SK-N-SH treated with all-trans-retinoic acid at 6 μM for 48 hours (cell line): ENCODE measurements at regions not wholly inside any gene's neighbourhood (a gene's known extent, or its start where the extent isn't known, plus 50 kb on each side); places are given as distances from the start of the nearest gene placed in this dataset.
"Not testable (repeated sequence)": the region's sequence is repeated elsewhere in the genome, so short reads cannot be mapped to it uniquely, and the experiment has no call there.

Experiments used
- ATAC-seq: fragments of 200-7000 bp; cut with Tn5 transposase; 3 replicates; pipeline ENCODE4 v1.9.1; 2020; ENCODE audit warnings: mild to moderate bottlenecking, moderate library complexity
- ARNTL ChIP-seq: fragments of 450-650 bp; formaldehyde crosslinking; IDR thresholded peaks from 2 replicates; pipeline ENCODE4 v1.5.0; 2020; ENCODE audit warnings: low read depth, mild to moderate bottlenecking, moderate library complexity, borderline replicate concordance
- BACH2 ChIP-seq: fragments of 250-450 bp; sonication (Bioruptor Pico); IDR thresholded peaks from 2 replicates; pipeline ENCODE4 v1.9.0; 2021; ENCODE audit warnings: mild to moderate bottlenecking, borderline replicate concordance
- CSDC2 ChIP-seq: fragments of 250-450 bp; sonication (Bioruptor Pico); IDR thresholded peaks from 2 replicates; pipeline ENCODE4 v1.5.0; 2020; ENCODE audit warnings: mild to moderate bottlenecking, moderate library complexity
- ESRRG ChIP-seq: fragments of 250-450 bp; sonication (Bioruptor Pico); IDR thresholded peaks from 2 replicates; pipeline ENCODE4 v1.6.1; 2021; ENCODE audit warnings: mild to moderate bottlenecking
- GLIS3 ChIP-seq: fragments of 250-450 bp; sonication (Bioruptor Pico); IDR thresholded peaks from 2 replicates; pipeline ENCODE4 v1.5.0; 2020; ENCODE audit warnings: mild to moderate bottlenecking, moderate library complexity
- ISL1 ChIP-seq: fragments of 250-450 bp; sonication (Bioruptor Pico); IDR thresholded peaks from 2 replicates; pipeline ENCODE4 v2.1.2; 2022; ENCODE audit warnings: mild to moderate bottlenecking, moderate library complexity
- OSR1 ChIP-seq: fragments of 250-450 bp; sonication (Bioruptor Pico); IDR thresholded peaks from 2 replicates; pipeline ENCODE4 v1.8.0; 2022; ENCODE audit warnings: moderate library complexity, mild to moderate bottlenecking, inconsistent platforms
- POU6F1 ChIP-seq: fragments of 250-450 bp; sonication (Bioruptor Pico); IDR thresholded peaks from 2 replicates; pipeline ENCODE4 v1.8.0; 2021; ENCODE audit warnings: low read depth, mild to moderate bottlenecking, moderate library complexity, borderline replicate concordance
- PPARA ChIP-seq: fragments of 250-450 bp; sonication (Bioruptor Pico); IDR thresholded peaks from 2 replicates; pipeline ENCODE4 v1.5.0; 2020; ENCODE audit warnings: mild to moderate bottlenecking, borderline replicate concordance
- RARB ChIP-seq: fragments of 250-450 bp; sonication (Bioruptor Pico); IDR thresholded peaks from 2 replicates; pipeline ENCODE4 v1.8.0; 2021; ENCODE audit warnings: mild to moderate bottlenecking, moderate library complexity
- SNAI2 ChIP-seq: fragments of 250-450 bp; sonication (Bioruptor Pico); IDR thresholded peaks from 2 replicates; pipeline ENCODE4 v1.5.0; 2020; ENCODE audit warnings: mild to moderate bottlenecking, moderate library complexity
- TCF4 ChIP-seq: fragments of 250-450 bp; sonication (Bioruptor Pico); IDR thresholded peaks from 2 replicates; pipeline ENCODE4 v1.8.0; 2021; ENCODE audit warnings: mild to moderate bottlenecking, moderate library complexity, borderline replicate concordance
- TOX ChIP-seq: fragments of 250-450 bp; sonication (Bioruptor Pico); IDR thresholded peaks from 2 replicates; pipeline ENCODE4 v1.8.0; 2021; ENCODE audit warnings: mild to moderate bottlenecking, moderate library complexity, borderline replicate concordance
- ZC3H10 ChIP-seq: fragments of 250-450 bp; sonication (Bioruptor Pico); IDR thresholded peaks from 2 replicates; pipeline ENCODE4 v1.5.1; 2021; ENCODE audit warnings: mild to moderate bottlenecking, moderate library complexity
- ZFP3 ChIP-seq: fragments of 250-450 bp; sonication (Bioruptor Pico); IDR thresholded peaks from 2 replicates; pipeline ENCODE4 v1.5.0; 2020; ENCODE audit warnings: mild to moderate bottlenecking, moderate library complexity
- ZFP30 ChIP-seq: fragments of 450-650 bp; formaldehyde crosslinking; IDR thresholded peaks from 2 replicates; pipeline ENCODE4 v1.5.0; 2022; ENCODE audit warnings: mild to moderate bottlenecking, moderate library complexity
- ZNF565 ChIP-seq: fragments of 450-650 bp; formaldehyde crosslinking; conservative IDR thresholded peaks from 2 replicates; pipeline ENCODE4 v1.5.0; 2020; ENCODE audit warnings: low read depth, mild to moderate bottlenecking, moderate library complexity
- ZNF70 ChIP-seq: fragments of 450-650 bp; formaldehyde crosslinking; IDR thresholded peaks from 2 replicates; pipeline ENCODE4 v1.5.0; 2020; ENCODE audit warnings: mild to moderate bottlenecking, moderate library complexity
- ZNF8 ChIP-seq: fragments of 450-650 bp; formaldehyde crosslinking; IDR thresholded peaks from 2 replicates; pipeline ENCODE4 v1.5.0; 2020; ENCODE audit warnings: mild to moderate bottlenecking, moderate library complexity
- TF ChIP-seq, protein P1 (sequence below): fragments of 250-450 bp; sonication (Bioruptor Pico); IDR thresholded peaks from 2 replicates; pipeline ENCODE4 v1.5.1; 2021; ENCODE audit warnings: mild to moderate bottlenecking, moderate library complexity
- TF ChIP-seq, protein P2 (sequence below): fragments of 250-450 bp; sonication (Bioruptor Pico); IDR thresholded peaks from 2 replicates; pipeline ENCODE4 v1.5.1; 2020; ENCODE audit warnings: low read depth, mild to moderate bottlenecking, moderate library complexity
- TF ChIP-seq, protein P3 (sequence below): fragments of 250-450 bp; sonication (Bioruptor Pico); IDR thresholded peaks from 2 replicates; pipeline ENCODE4 v1.5.0; 2020; ENCODE audit warnings: mild to moderate bottlenecking, moderate library complexity

DNA sequence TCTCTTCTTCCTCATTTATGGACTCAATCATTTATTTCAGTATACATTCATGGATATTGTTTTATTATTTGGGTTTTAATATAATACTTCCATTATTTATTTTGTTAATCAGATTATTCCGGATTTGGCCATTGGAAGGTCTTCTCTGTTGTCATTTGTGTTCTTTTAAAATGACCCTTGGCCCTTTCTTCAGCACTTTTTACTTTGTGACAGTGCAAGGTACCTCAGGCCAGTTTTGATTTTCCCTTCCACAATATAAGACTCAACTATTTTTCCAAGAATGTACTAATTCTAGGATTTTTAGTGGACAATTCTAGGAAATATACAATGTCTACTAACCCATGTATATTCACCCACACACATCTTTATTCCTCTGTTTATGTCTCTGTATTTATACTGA lies 521.4 kb upstream of the FOXG1 start:
- no peak for ATAC-seq
- no peak for TF ChIP-seq SNAI2 (CRISPR knock-in tag)
- TF ChIP-seq ZNF565 (CRISPR knock-in tag): no peak
- TF ChIP-seq POU6F1 (CRISPR knock-in tag): no peak
- TF ChIP-seq, all 23 proteins: peak for 0

DNA sequence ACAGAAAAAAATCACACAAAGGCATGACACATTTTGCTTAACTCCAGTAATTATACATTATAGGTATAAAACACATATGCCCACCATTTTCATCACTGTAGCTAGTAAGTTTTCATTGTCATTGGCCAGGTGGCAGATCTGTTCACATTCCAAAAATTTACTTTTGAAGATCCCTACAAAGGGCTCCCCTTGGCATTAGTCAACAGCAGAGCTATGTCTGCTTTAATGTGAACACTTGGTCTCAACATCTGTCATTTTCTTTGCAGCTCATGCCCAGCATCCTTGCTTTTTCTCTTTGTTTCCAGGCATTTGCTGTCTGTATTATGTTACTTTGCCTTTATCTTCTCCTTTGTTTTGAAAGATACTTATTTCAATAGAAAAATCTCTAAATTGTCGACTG lies 519.1 kb upstream of the FOXG1 start:
- TF ChIP-seq, protein P1, sequence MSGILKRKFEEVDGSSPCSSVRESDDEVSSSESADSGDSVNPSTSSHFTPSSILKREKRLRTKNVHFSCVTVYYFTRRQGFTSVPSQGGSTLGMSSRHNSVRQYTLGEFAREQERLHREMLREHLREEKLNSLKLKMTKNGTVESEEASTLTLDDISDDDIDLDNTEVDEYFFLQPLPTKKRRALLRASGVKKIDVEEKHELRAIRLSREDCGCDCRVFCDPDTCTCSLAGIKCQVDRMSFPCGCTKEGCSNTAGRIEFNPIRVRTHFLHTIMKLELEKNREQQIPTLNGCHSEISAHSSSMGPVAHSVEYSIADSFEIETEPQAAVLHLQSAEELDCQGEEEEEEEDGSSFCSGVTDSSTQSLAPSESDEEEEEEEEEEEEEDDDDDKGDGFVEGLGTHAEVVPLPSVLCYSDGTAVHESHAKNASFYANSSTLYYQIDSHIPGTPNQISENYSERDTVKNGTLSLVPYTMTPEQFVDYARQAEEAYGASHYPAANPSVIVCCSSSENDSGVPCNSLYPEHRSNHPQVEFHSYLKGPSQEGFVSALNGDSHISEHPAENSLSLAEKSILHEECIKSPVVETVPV (CRISPR knock-in tag): no peak
- TF ChIP-seq ZFP3 (no peak), ZNF565 (CRISPR knock-in tag) (no peak), PPARA (CRISPR knock-in tag) (no peak), SNAI2 (CRISPR knock-in tag) (no peak), ISL1 (no peak), ARNTL (CRISPR knock-in tag) (no peak), ZFP30 (CRISPR knock-in tag) (no peak), RARB (no peak), ESRRG (CRISPR knock-in tag) (no peak), ZC3H10 (CRISPR knock-in tag) (no peak), OSR1 (CRISPR knock-in tag) (no peak)
- TF ChIP-seq, protein P2, sequence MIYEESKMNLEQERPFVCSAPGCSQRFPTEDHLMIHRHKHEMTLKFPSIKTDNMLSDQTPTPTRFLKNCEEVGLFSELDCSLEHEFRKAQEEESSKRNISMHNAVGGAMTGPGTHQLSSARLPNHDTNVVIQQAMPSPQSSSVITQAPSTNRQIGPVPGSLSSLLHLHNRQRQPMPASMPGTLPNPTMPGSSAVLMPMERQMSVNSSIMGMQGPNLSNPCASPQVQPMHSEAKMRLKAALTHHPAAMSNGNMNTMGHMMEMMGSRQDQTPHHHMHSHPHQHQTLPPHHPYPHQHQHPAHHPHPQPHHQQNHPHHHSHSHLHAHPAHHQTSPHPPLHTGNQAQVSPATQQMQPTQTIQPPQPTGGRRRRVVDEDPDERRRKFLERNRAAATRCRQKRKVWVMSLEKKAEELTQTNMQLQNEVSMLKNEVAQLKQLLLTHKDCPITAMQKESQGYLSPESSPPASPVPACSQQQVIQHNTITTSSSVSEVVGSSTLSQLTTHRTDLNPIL (CRISPR knock-in tag): no peak
- TF ChIP-seq, protein P3, sequence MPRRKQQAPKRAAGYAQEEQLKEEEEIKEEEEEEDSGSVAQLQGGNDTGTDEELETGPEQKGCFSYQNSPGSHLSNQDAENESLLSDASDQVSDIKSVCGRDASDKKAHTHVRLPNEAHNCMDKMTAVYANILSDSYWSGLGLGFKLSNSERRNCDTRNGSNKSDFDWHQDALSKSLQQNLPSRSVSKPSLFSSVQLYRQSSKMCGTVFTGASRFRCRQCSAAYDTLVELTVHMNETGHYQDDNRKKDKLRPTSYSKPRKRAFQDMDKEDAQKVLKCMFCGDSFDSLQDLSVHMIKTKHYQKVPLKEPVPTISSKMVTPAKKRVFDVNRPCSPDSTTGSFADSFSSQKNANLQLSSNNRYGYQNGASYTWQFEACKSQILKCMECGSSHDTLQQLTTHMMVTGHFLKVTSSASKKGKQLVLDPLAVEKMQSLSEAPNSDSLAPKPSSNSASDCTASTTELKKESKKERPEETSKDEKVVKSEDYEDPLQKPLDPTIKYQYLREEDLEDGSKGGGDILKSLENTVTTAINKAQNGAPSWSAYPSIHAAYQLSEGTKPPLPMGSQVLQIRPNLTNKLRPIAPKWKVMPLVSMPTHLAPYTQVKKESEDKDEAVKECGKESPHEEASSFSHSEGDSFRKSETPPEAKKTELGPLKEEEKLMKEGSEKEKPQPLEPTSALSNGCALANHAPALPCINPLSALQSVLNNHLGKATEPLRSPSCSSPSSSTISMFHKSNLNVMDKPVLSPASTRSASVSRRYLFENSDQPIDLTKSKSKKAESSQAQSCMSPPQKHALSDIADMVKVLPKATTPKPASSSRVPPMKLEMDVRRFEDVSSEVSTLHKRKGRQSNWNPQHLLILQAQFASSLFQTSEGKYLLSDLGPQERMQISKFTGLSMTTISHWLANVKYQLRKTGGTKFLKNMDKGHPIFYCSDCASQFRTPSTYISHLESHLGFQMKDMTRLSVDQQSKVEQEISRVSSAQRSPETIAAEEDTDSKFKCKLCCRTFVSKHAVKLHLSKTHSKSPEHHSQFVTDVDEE (CRISPR knock-in tag): no peak
- ATAC-seq: no peak

- not testable (repeated sequence) for ATAC-seq
These were observed 514.5 kb upstream of the FOXG1 start for GRCh38 chr14:28252124-28252523.

GRCh38 chr14:28254768-28255167 lies 511.8 kb upstream of the FOXG1 start:
- ATAC-seq: no peak

GRCh38 chr14:28264306-28264705 lies 502.3 kb upstream of the FOXG1 start:
- no peak; the same call in 1 of the 3 replicates for ATAC-seq
- TF ChIP-seq, protein P1 (CRISPR knock-in tag): no peak
- TF ChIP-seq ZNF8: no peak
- TF ChIP-seq, protein P3 (CRISPR knock-in tag): no peak
- TF ChIP-seq ESRRG (CRISPR knock-in tag): no peak
- TF ChIP-seq ZNF565 (CRISPR knock-in tag): no peak
- no peak for TF ChIP-seq ZFP3
- no peak for TF ChIP-seq GLIS3
- no peak for TF ChIP-seq TOX (CRISPR knock-in tag)
- TF ChIP-seq RARB: no peak
- no peak for TF ChIP-seq BACH2
- TF ChIP-seq ZFP30 (CRISPR knock-in tag): no peak
- TF ChIP-seq CSDC2 (CRISPR knock-in tag): no peak
- TF ChIP-seq ZC3H10 (CRISPR knock-in tag): no peak
- TF ChIP-seq SNAI2 (CRISPR knock-in tag): no peak
- no peak for TF ChIP-seq PPARA (CRISPR knock-in tag)
- no peak for TF ChIP-seq ARNTL (CRISPR knock-in tag)
- TF ChIP-seq ISL1: no peak
- TF ChIP-seq ZNF70: no peak

More at GRCh38 chr14:28254768-28255167, 511.8 kb upstream of the FOXG1 start:
- TF ChIP-seq TCF4 (CRISPR knock-in tag) (no peak), ZNF70 (no peak)
